Neural cell (in vitro differentiated cells): ENCODE measurements at regions not wholly inside any gene's neighbourhood (a gene's known extent, or its start where the extent isn't known, plus 50 kb on each side); places are given as distances from the start of the nearest gene placed in this dataset.

ENCODE experiments used
- H2AFZ ChIP-seq: fragments of 200-600, 300-800 bp; sonication (generic), shearing (Covaris generic); 2 replicates; pipeline ENCODE4 v1.6.0; 2014; ENCODE audit warnings: low read depth, mild to moderate bottlenecking, antibody characterized with exemption, low read length, moderate library complexity
- H3F3A ChIP-seq: fragments of 200-600 bp; shearing (Covaris generic); 2 replicates; pipeline ENCODE4 v1.6.1; 2016; ENCODE audit warnings: mild to moderate bottlenecking, moderate library complexity, mixed read lengths, antibody characterized with exemption, low read length; ENCODE audit not compliant: insufficient read depth, poor library complexity, severe bottlenecking
- H3K27ac ChIP-seq: fragments of 200-600, 300-800 bp; sonication (generic), shearing (Covaris generic); 2 replicates; pipeline ENCODE4 v1.5.1; 2014; ENCODE audit warnings: mild to moderate bottlenecking, low read length, moderate library complexity
- H3K27me3 ChIP-seq: fragments of 300-800, 200-600 bp; sonication (generic), shearing (Covaris generic); 2 replicates; pipeline ENCODE4 v1.6.0; 2014; ENCODE audit warnings: mild to moderate bottlenecking, low read depth, low read length, moderate library complexity; ENCODE audit not compliant: insufficient read depth
- H3K36me3 ChIP-seq: fragments of 300-800, 200-600 bp; sonication (generic), shearing (Covaris generic); 2 replicates; pipeline ENCODE4 v1.5.1; 2014; ENCODE audit warnings: mild to moderate bottlenecking, antibody characterized with exemption, low read length, moderate library complexity; ENCODE audit not compliant: insufficient read depth
- H3K4me2 ChIP-seq: fragments of 300-800, 200-600 bp; sonication (generic), shearing (Covaris generic); 2 replicates; pipeline ENCODE4 v1.6.0; 2014; ENCODE audit warnings: mild to moderate bottlenecking, low read length
- H3K4me3 ChIP-seq: fragments of 300-800, 200-600 bp; sonication (generic), shearing (Covaris generic); 2 replicates; pipeline ENCODE4 v1.5.1; 2014; ENCODE audit warnings: mild to moderate bottlenecking, low read length, moderate library complexity
- H3K79me2 ChIP-seq: fragments of 200-600 bp; shearing (Covaris generic); replicated peaks from 2 replicates; pipeline ENCODE4 v1.6.0; 2014; ENCODE audit warnings: mild to moderate bottlenecking, low read length, moderate library complexity; ENCODE audit not compliant: insufficient read depth
- H3K9ac ChIP-seq: fragments of 300-800, 200-600 bp; sonication (generic), shearing (Covaris generic); 2 replicates; pipeline ENCODE4 v1.6.1; 2016; ENCODE audit warnings: mild to moderate bottlenecking, low read length, mixed read lengths
- H3K9me2 ChIP-seq: fragments of 200-600 bp; shearing (Covaris generic); 2 replicates; pipeline ENCODE4 v1.6.1; 2016; ENCODE audit warnings: mild to moderate bottlenecking, low read length, mixed read lengths; ENCODE audit not compliant: insufficient read depth
- H3K9me3 ChIP-seq: fragments of 200-600, 300-800 bp; sonication (generic), shearing (Covaris generic); 2 replicates; pipeline ENCODE4 v1.6.1; 2016; ENCODE audit warnings: mild to moderate bottlenecking, mixed run types, low read length, moderate library complexity, mixed read lengths
- H4K20me1 ChIP-seq: fragments of 200-600 bp; shearing (Covaris generic); 2 replicates; pipeline ENCODE4 v1.6.1; 2016; ENCODE audit warnings: mild to moderate bottlenecking, mixed run types; ENCODE audit not compliant: insufficient read depth
- EP300 ChIP-seq: fragments of 450-650 bp; conservative IDR thresholded peaks from 2 replicates; pipeline ENCODE4 v1.6.1; 2014; ENCODE audit warnings: antibody characterized with exemption, mild to moderate bottlenecking, moderate library complexity; ENCODE audit not compliant: poor library complexity, severe bottlenecking
- EZH2 ChIP-seq: fragments of 200-600, 300-800 bp; shearing (Covaris generic), sonication (generic); IDR thresholded peaks from 2 replicates; pipeline ENCODE4 v1.6.1; 2014; ENCODE audit warnings: antibody characterized with exemption, low read length, borderline replicate concordance, mild to moderate bottlenecking; ENCODE audit not compliant: insufficient read depth, poor library complexity, severe bottlenecking
- MXI1 ChIP-seq: fragments of 450-650 bp; conservative IDR thresholded peaks from 2 replicates; pipeline ENCODE4 v1.6.1; 2014; ENCODE audit warnings: antibody characterized with exemption, mild to moderate bottlenecking; ENCODE audit not compliant: poor library complexity, severe bottlenecking
- POLR2AphosphoS5 ChIP-seq: IDR thresholded peaks from 2 replicates; pipeline ENCODE4 v1.6.1; 2012
- RAD21 ChIP-seq: fragments of 450-650 bp; conservative IDR thresholded peaks from 2 replicates; pipeline ENCODE4 v1.6.1; 2014; ENCODE audit warnings: antibody characterized with exemption, mild to moderate bottlenecking, moderate library complexity
- SMC3 ChIP-seq: fragments of 450-650 bp; conservative IDR thresholded peaks from 2 replicates; pipeline ENCODE4 v1.6.1; 2014; ENCODE audit warnings: antibody characterized with exemption, mild to moderate bottlenecking, moderate library complexity; ENCODE audit not compliant: poor library complexity
- TAF1 ChIP-seq: IDR thresholded peaks from 2 replicates; pipeline ENCODE4 v1.6.1; 2012; ENCODE audit warnings: low read depth
- TF ChIP-seq, protein P1 (sequence below): IDR thresholded peaks from 2 replicates; pipeline ENCODE4 v1.6.1; 2012; ENCODE audit warnings: borderline replicate concordance
- TF ChIP-seq, protein P2 (sequence below): fragments of 450-650 bp; IDR thresholded peaks from 2 replicates; pipeline ENCODE4 v1.5.1; 2014; ENCODE audit warnings: antibody characterized with exemption, mild to moderate bottlenecking, moderate library complexity; ENCODE audit not compliant: poor library complexity, severe bottlenecking

DNA sequence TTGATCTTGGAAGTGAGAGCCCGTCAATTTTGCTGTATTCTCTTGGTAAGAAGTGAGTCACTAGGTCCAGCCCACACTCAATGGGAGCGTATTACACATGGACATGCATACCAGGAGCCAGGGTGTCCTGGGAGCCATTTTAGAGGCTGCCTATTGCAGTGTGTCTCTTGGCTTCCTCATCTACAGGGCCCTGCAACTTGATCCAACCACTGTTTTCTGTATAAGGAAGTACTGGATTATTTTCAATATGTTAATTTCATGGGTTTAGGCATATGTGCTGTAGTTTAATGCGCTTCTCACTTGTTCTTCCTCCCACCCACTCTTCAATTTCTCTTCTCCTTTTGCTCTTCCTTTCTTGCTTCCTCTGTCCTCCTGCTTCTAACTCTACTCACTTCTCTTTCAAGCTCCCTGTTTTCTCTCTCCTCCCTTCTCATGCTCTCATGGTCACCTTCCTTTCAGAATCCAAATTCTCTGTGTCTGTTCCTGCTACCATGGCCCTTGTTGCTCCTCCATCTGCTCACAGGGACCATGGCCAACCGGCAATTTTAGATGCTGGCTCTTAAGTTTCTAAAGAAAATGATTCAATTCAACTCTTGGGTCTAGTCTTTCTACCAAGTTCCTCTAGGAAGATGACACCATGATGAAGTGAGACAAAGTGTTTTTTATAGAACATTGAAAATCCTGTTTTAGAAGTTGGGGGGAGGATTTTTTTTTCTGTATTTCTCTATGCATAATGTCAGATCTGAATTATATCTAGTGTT is 152.0 kb upstream of the ZEB2 start:
- Histone ChIP-seq H3K9me2 (no peaks in the 10 kb centered on the region), H3K36me3 (no peaks in the 10 kb centered on the region), H3F3A (no peaks in the 10 kb centered on the region), H3K4me3 (no peak overlapping the region), H3K27me3 (no peaks in the 10 kb centered on the region), H3K79me2 (no peaks in the 10 kb centered on the region), H4K20me1 (no peaks in the 10 kb centered on the region), H3K4me2 (no peak overlapping the region), H2AFZ (no peak overlapping the region), H3K9ac (no peak overlapping the region), H3K9me3 (no peaks in the 10 kb centered on the region), H3K27ac (no peak overlapping the region)
- TF ChIP-seq, protein P1, sequence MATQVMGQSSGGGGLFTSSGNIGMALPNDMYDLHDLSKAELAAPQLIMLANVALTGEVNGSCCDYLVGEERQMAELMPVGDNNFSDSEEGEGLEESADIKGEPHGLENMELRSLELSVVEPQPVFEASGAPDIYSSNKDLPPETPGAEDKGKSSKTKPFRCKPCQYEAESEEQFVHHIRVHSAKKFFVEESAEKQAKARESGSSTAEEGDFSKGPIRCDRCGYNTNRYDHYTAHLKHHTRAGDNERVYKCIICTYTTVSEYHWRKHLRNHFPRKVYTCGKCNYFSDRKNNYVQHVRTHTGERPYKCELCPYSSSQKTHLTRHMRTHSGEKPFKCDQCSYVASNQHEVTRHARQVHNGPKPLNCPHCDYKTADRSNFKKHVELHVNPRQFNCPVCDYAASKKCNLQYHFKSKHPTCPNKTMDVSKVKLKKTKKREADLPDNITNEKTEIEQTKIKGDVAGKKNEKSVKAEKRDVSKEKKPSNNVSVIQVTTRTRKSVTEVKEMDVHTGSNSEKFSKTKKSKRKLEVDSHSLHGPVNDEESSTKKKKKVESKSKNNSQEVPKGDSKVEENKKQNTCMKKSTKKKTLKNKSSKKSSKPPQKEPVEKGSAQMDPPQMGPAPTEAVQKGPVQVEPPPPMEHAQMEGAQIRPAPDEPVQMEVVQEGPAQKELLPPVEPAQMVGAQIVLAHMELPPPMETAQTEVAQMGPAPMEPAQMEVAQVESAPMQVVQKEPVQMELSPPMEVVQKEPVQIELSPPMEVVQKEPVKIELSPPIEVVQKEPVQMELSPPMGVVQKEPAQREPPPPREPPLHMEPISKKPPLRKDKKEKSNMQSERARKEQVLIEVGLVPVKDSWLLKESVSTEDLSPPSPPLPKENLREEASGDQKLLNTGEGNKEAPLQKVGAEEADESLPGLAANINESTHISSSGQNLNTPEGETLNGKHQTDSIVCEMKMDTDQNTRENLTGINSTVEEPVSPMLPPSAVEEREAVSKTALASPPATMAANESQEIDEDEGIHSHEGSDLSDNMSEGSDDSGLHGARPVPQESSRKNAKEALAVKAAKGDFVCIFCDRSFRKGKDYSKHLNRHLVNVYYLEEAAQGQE = no peak
- TF ChIP-seq, protein P2, sequence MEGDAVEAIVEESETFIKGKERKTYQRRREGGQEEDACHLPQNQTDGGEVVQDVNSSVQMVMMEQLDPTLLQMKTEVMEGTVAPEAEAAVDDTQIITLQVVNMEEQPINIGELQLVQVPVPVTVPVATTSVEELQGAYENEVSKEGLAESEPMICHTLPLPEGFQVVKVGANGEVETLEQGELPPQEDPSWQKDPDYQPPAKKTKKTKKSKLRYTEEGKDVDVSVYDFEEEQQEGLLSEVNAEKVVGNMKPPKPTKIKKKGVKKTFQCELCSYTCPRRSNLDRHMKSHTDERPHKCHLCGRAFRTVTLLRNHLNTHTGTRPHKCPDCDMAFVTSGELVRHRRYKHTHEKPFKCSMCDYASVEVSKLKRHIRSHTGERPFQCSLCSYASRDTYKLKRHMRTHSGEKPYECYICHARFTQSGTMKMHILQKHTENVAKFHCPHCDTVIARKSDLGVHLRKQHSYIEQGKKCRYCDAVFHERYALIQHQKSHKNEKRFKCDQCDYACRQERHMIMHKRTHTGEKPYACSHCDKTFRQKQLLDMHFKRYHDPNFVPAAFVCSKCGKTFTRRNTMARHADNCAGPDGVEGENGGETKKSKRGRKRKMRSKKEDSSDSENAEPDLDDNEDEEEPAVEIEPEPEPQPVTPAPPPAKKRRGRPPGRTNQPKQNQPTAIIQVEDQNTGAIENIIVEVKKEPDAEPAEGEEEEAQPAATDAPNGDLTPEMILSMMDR = no peak
- TF ChIP-seq RAD21 (no peak), SMC3 (no peak), MXI1 (no peak), TAF1 (no peak), POLR2AphosphoS5 (no peak), EP300 (no peak), EZH2 (no peak)

DNA sequence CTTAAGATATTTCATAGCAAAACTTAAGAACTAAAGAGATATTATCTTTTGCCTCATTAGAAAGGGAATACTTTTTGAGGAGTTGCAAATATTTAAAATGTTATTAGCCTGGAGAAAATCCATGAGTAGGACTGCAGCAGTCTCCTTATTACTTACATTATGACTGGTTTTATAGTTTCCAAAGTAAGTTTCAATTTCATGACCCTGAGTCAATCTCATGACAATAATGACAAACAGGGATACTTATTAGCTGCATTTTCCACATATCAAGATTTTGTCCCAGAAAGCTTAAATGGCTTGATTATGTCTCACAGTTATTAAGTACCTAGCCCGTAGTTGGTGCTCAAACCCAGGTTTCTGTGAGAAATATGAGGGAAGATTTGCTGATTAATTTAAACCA is 150.8 kb upstream of the ZEB2 start:
- no peak overlapping the region for H3K4me2 ChIP-seq
- TF ChIP-seq SMC3 (no peak), RAD21 (no peak), EP300 (no peak), EZH2 (no peak), MXI1 (no peak), POLR2AphosphoS5 (no peak), TAF1 (no peak)
- TF ChIP-seq, protein P2 = no peak
- TF ChIP-seq, protein P1 = no peak
- H3K4me3 ChIP-seq = no peak overlapping the region
- no peaks in the 10 kb centered on the region for H3F3A ChIP-seq
- H3K27ac ChIP-seq = no peak overlapping the region
- H3K79me2 ChIP-seq = no peaks in the 10 kb centered on the region
- H3K9me3 ChIP-seq = no peaks in the 10 kb centered on the region
- no peaks in the 10 kb centered on the region for H3K9me2 ChIP-seq
- H3K36me3 ChIP-seq = no peaks in the 10 kb centered on the region
- no peaks in the 10 kb centered on the region for H3K27me3 ChIP-seq
- no peak overlapping the region for H2AFZ ChIP-seq
- no peaks in the 10 kb centered on the region for H4K20me1 ChIP-seq
- H3K9ac ChIP-seq = no peak overlapping the region
